IMR-90 (cell line): ENCODE measurements at regions not wholly inside any gene's neighbourhood (a gene's known extent, or its start where the extent isn't known, plus 50 kb on each side); places are given as distances from the start of the nearest gene placed in this dataset.

Source experiments
- CHD1 ChIP-seq: IDR thresholded peaks from 2 replicates; pipeline ENCODE4 v1.6.1; 2012; ENCODE audit warnings: low read depth, low read length, improper control_type of control experiment
- MAFK ChIP-seq: IDR thresholded peaks from 2 replicates; pipeline ENCODE4 v1.6.1; 2012; ENCODE audit warnings: low read depth, low read length, improper control_type of control experiment
- MAZ ChIP-seq: IDR thresholded peaks from 2 replicates; pipeline ENCODE4 v1.6.1; 2012; ENCODE audit warnings: low read depth, mild to moderate bottlenecking, low read length, improper control_type of control experiment, moderate library complexity, borderline replicate concordance
- POLR2A ChIP-seq: IDR thresholded peaks from 2 replicates; pipeline ENCODE4 v1.6.1; 2012; ENCODE audit warnings: mild to moderate bottlenecking, low read depth, low read length
- RAD21 ChIP-seq: IDR thresholded peaks from 2 replicates; pipeline ENCODE4 v1.6.1; 2012; ENCODE audit warnings: low read length, improper control_type of control experiment
- TF ChIP-seq, protein P1 (sequence below): conservative IDR thresholded peaks from 2 replicates; pipeline ENCODE4 v1.5.1; 2012; ENCODE audit warnings: mild to moderate bottlenecking, low read depth, low read length, improper control_type of control experiment
- TF ChIP-seq, protein P2 (sequence below): fragments of 150-350 bp; IDR thresholded peaks from 2 replicates; pipeline ENCODE4 v1.6.1; 2016; ENCODE audit warnings: low read depth, mild to moderate bottlenecking, low read length, moderate library complexity, borderline replicate concordance
- TF ChIP-seq, protein P3 (sequence below): fragments of 150-350 bp; IDR thresholded peaks from 2 replicates; pipeline ENCODE4 v1.6.1; 2017; ENCODE audit warnings: mild to moderate bottlenecking, antibody characterized with exemption, low read length, low read depth

DNA sequence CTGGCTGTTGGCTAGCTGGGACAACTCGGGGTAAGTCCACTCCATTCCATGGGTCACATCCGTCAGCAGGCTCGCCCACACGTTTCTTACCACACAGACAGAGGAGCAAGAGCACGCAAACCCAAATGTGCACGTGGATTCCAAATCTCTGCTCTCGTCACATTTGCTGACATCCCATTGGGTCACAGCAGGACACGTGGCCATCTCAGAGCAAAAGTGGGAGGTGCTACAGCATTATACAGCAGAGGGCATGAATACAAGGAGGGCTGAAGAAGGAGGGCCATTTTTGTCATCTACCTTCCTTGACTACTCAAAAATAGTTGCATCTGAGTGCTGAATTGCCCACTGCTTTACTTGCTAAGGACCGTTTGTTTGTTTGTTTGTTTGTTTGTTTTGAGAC, 84.7 kb downstream of the RBBP6 start:
- TF ChIP-seq POLR2A (no peak), RAD21 (no peak), CHD1 (no peak), MAZ (no peak), MAFK (no peak)
- TF ChIP-seq, protein P1, sequence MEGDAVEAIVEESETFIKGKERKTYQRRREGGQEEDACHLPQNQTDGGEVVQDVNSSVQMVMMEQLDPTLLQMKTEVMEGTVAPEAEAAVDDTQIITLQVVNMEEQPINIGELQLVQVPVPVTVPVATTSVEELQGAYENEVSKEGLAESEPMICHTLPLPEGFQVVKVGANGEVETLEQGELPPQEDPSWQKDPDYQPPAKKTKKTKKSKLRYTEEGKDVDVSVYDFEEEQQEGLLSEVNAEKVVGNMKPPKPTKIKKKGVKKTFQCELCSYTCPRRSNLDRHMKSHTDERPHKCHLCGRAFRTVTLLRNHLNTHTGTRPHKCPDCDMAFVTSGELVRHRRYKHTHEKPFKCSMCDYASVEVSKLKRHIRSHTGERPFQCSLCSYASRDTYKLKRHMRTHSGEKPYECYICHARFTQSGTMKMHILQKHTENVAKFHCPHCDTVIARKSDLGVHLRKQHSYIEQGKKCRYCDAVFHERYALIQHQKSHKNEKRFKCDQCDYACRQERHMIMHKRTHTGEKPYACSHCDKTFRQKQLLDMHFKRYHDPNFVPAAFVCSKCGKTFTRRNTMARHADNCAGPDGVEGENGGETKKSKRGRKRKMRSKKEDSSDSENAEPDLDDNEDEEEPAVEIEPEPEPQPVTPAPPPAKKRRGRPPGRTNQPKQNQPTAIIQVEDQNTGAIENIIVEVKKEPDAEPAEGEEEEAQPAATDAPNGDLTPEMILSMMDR: no peak
- TF ChIP-seq, protein P2, sequence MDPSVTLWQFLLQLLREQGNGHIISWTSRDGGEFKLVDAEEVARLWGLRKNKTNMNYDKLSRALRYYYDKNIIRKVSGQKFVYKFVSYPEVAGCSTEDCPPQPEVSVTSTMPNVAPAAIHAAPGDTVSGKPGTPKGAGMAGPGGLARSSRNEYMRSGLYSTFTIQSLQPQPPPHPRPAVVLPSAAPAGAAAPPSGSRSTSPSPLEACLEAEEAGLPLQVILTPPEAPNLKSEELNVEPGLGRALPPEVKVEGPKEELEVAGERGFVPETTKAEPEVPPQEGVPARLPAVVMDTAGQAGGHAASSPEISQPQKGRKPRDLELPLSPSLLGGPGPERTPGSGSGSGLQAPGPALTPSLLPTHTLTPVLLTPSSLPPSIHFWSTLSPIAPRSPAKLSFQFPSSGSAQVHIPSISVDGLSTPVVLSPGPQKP: no peak
- TF ChIP-seq, protein P3, sequence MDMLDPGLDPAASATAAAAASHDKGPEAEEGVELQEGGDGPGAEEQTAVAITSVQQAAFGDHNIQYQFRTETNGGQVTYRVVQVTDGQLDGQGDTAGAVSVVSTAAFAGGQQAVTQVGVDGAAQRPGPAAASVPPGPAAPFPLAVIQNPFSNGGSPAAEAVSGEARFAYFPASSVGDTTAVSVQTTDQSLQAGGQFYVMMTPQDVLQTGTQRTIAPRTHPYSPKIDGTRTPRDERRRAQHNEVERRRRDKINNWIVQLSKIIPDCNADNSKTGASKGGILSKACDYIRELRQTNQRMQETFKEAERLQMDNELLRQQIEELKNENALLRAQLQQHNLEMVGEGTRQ: peak; percentile 34; the same call in 1 of the 2 replicates
